ENCODE measurements at regions not wholly inside any gene's neighbourhood (a gene's known extent, or its start where the extent isn't known, plus 50 kb on each side); places are given as distances from the start of the nearest gene placed in this dataset.
A peak's percentile ranks its signal among the peaks of the same experiment; 100 is the strongest.

DNA sequence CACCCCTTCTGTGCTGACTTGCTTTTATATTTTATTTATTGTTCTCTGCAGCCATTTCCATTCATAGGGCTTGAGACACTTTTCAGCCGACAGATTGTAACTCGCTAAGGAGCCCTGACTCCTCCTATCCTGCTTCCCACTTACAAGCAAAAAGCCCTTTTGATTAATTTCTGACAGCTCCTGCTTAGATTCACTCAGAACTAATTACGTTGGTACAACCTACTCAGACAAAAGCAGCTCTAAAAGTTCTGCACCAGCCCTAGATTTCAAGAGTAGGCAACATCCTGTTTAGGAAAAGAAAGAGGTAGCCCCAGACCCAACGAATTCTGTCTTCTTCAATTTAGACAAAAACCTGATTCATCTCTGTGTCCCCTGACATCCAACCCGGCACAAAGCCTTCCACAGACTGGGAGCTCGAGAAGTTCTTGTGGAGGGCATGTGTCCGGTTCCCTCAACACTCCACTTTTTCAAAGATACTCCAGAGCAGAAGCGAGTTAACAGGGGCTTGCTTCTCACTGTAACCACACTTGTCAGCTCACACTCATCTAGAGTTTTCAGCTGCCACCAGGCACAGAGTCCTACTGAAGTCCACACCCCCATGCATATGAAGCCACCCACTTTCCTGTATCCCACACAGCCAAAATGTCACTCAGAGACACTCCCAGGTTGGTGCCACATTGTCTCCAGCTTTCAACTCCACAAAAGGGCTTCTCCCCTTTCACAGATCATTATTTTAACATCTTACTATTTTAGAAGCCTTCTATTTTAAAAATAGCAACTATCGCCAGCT lies 113.6 kb upstream of the NFE2L3 start:
- DNase-seq (ENCODE audit: low spot score), result no peak

DNA sequence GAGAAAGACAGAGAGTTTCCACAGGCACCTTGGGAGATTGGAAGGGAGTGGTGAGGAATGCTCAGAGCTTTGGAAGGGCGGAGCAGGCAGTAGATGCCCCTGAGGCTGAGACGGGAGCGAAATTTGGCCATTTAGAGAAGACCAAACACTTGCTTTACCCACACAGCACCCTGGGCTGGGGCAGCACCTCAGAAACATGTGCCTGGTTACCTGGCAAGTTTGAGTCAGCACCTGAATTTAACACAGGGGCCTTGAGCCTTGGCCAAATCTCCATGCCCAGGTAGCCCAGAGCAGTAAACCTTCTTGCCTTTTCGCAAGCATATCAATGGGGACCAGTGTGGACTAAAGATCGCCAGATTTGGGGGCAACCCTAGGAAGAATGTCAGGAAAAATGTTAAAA lies 111.9 kb upstream of the NFE2L3 start:
- DNase-seq (ENCODE audit: low spot score), result no peak

DNA sequence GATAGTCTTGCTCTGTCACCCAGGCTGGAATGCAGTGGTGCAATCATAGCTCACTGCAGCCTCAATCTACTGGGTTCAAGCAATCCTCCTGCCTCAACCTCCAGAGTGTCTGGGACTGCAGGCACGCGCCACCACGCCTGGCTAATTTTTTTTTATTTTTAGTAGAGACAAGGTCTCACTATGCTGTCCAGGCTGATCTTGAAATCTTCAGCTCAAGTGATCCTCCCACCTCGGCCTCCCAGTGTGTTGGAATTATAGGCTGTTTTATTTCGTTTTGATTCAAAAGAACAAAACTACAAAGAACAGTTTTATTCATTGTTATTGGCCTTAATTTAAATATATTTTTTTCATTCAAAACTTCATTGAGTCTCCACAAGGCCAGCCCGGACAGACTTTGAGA lies 109.8 kb upstream of the NFE2L3 start:
- DNase-seq (ENCODE audit: low spot score), result no peak

DNA sequence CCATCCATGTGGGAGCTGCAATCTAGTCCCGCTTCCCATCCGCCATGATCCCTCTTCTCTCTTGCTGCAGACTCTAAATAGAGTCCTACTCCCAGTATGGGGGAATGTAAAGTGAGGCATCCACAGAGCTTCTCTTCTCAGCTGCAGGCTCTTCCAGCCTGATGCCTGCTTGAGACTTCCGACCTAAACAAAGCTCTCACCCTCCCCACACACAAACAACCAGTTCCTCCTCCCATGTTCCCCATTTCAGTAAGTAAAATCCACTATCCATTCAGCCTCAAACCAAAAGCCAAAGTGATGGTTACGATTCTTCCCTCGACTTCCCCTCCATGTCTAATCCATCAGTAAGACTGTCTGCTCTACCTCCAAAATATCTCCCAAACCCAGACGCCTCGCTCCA lies 108.2 kb upstream of the NFE2L3 start:
- no peak for DNase-seq (ENCODE audit: low spot score)

GRCh38 chr7:26044320-26044719 lies 107.7 kb upstream of the NFE2L3 start:
- DNase-seq (ENCODE audit: low spot score), result no peak

DNA sequence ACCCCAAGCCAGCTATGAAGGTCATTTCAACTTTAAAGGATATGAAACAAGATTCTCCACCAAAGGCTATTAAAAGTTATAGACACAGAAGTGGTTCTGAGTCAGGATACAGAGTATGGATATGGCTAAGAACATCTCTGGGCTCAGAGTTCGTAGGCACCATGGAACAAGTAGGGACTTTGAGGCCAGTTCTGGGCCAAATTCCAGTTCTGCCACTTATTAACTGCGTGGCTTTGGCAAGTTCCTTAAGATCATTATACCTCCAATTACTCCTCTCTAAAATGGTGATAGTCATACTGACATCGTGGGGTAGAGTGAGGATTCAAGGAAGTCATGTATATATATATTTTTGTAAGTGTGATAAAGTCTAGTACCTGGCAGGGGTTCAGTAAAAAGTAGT lies 105.8 kb upstream of the NFE2L3 start:
- no peak for DNase-seq (ENCODE audit: low spot score)

DNA sequence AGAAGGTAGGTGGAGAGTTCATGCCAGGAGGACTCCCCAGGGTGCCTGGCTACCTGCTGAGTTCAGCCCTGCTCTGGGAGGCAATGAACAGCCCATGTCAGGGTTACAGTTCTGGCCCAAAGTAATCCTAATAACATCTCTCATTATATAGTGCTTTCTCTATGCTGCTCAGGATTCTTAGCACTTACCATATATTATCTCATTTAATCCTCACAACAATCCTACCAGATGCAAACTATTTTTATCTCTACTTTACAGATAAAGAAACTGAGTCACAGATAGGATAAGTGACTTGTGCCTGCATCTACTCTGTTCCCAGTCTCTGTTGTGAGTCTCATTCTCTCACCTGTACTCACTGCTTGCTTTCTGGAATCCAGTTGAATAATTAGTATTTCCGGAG lies 105.1 kb upstream of the NFE2L3 start:
- no peak for DNase-seq (ENCODE audit: low spot score)

DNA sequence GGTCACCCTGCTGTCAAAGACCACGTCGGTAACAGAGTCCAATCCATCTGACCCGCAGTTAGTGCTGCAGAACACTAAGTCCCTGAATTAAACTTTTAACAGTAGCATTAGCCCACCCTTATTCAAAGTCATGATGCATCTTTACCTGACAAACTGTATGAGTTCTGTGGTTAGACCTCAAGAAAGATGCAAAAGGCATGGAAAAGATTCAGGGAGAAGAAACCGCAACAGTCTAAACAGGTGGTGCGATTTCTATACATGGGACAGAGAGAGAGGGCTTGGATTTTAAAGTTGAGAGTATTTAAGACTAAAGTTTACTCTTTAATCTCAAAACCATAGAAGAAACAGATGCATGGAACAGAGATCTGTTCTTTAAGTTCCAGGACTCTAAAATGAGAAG lies 103.3 kb upstream of the NFE2L3 start:
- DNase-seq (ENCODE audit: low spot score), result no peak

GRCh38 chr7:26049081-26049480 lies 102.9 kb upstream of the NFE2L3 start:
- DNase-seq (ENCODE audit: low spot score), result no peak

GRCh38 chr7:26051021-26051420 lies 101.0 kb upstream of the NFE2L3 start:
- DNase-seq (ENCODE audit: low spot score), result no peak

- peak; percentile 75 for DNase-seq (ENCODE audit: low spot score)
These were observed 99.3 kb upstream of the NFE2L3 start for GRCh38 chr7:26052706-26053105.

DNA sequence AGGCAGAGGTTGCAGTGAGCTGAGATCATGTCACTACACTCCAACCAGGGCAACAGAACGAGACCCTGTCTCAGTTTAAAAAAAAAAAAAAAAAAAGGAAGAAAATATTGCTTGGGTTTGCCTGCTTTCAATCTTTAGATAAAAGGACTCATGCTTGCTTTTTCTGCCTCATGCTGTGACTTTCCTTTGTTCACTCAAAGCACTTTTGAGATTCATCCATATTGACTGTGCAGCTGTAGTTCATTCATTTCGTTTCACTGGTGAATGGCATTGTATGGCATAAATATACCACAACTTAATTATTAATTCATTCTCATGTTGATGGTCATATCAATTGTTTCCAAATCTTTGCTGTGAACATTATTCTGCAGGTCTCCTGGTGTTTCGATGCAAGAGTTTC lies 97.6 kb upstream of the NFE2L3 start:
- no peak for DNase-seq (ENCODE audit: low spot score)

GRCh38 chr7:26055241-26055640 lies 96.8 kb upstream of the NFE2L3 start:
- no peak for DNase-seq (ENCODE audit: low spot score)

GRCh38 chr7:26060733-26061677 lies 91.0 kb upstream of the NFE2L3 start:
- DNase-seq (ENCODE audit: low spot score), result no peak

GRCh38 chr7:26061678-26062603 lies 90.1 kb upstream of the NFE2L3 start:
- DNase-seq (ENCODE audit: low spot score), result peak; percentile 61

DNA sequence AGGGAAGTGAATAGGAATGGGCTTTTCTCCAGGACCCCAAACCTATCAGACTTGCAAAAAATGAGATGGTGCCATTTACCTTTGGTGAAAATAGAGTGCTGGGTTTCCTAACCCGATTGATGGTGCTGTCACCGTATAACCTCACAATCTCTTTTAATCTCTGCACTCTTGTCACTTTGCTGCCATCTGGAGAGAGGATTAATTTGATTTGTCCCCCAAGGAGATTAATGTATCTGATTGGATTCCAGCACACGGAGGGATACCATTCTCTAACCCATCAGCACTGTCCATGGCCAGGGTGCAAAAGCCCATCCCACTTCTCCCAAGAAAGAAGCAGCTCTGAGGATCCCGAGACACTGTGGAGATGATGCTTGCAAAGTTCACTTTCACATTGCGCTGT lies 86.3 kb upstream of the NFE2L3 start:
- DNase-seq (ENCODE audit: low spot score), result no peak

DNA sequence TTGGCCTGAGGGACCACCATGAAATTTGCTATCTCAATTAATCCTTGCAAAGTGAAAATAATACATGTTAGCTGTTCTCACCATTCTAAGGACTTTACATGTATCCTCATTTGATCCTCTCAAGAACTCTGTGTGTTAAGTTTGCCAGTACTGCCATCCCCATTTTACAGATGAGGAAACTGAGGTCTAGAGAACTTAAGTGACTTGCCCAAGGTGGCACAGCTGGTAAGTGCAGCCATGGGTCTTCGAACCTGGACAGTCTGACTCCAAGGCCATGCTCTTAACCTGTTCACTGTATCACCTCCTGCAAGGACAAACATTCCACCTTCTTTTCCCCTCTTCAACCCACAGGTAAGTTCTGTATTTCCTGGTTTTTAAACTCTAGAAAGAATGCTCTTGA lies 85.3 kb upstream of the NFE2L3 start:
- no peak for DNase-seq (ENCODE audit: low spot score)

DNA sequence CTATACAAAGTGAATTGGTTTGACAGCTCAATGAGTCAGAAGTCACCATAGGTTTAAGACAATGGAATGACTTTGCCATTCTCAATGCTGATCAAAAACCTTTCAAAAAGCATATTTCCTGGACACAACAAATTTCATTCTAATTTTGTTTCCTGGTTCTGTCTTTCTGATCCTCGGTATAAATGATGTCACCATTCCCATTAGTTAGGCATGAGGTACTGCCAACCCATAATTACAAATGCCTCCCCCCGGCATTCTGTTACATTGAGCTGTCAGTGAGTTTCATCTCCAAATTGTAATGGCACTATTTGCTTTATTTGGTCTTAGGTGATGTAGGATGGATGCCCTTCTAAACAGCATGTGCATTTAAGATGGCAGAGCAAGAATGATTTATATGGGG lies 81.7 kb upstream of the NFE2L3 start:
- no peak for DNase-seq (ENCODE audit: low spot score)

DNA sequence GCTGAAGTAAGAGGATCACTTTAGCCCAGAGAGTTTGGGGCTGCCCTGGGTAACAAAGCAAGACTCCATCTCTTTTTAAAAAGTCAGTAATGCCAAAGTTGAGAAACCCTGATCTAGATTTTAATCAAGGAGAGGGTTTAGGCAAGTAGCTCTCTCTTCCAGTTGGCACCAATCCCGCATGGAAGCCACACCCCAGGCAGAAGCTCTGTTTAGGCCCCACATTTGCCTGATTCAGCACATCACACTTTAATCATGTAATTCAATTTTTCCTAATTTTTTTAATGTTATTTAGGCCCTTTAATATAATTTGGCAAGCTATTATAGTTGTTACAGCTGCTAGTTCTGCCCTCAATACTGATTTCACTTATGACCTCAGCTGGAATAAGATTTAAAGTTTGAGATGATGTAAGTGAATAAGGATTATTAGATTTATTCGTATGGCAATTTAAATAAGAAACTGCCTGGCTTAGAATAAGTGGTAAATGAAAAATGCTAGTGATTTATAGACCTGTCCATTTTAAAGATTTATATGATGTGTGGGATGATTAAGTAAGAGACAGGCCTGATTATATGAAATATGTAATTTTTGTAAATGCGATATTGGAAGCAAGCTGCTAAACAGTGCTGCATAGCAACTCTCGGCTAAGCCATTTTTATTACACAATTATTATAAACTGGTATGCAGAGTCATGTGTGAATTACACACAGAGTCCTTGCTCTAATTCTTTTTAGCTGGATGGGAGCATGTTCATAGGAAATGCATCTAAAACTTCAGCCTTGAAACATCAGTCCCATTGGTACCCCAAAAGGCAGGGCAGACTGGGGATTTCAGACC lies 80.2 kb upstream of the NFE2L3 start:
- no peak for DNase-seq (ENCODE audit: low spot score)

GRCh38 chr7:26073041-26073440 lies 79.0 kb upstream of the NFE2L3 start:
- no peak for DNase-seq (ENCODE audit: low spot score)

DNA sequence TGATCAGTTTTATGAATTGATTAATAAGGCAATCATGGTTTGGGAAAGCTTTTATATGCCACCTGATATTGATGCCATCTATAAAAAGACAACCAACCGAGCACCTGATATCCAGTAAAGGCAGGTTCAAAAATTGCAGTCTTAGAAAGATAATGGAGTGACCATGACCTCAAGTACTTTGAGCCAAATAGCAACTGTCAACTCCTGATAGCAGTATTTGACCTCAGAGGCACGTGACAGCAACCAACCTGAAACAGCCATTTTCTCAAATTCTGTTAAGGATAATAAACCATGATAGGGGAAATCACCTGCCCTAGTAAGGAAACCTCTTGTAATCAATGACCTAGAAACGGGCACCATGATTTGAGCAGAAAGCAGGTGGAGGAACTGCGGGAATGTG lies 77.1 kb upstream of the NFE2L3 start:
- no peak for DNase-seq (ENCODE audit: low spot score)
